GM12874 (cell line): ENCODE measurements at regions not wholly inside any gene's neighbourhood (a gene's known extent, or its start where the extent isn't known, plus 50 kb on each side); places are given as distances from the start of the nearest gene placed in this dataset.

ENCODE experiments used
- CTCF ChIP-seq: IDR thresholded peaks from 2 replicates; pipeline ENCODE4 v1.5.1; 2011; ENCODE audit warnings: low read depth, mild to moderate bottlenecking, control low read depth, low read length, moderate library complexity; ENCODE audit not compliant: insufficient read depth

GRCh38 chr3:34056181-34056910 lies 257.9 kb downstream of the PDCD6IP start:
- no peak for TF ChIP-seq CTCF

GRCh38 chr3:34056951-34057390 lies 258.5 kb downstream of the PDCD6IP start:
- TF ChIP-seq CTCF: no peak

GRCh38 chr3:34065901-34066300 lies 267.5 kb downstream of the PDCD6IP start:
- no peak for TF ChIP-seq CTCF

GRCh38 chr3:34066328-34066727 lies 267.9 kb downstream of the PDCD6IP start:
- TF ChIP-seq CTCF: no peak

- TF ChIP-seq CTCF: no peak
Measured at GRCh38 chr3:34066999-34067398, 268.6 kb downstream of the PDCD6IP start.

GRCh38 chr3:34067536-34068051 lies 269.2 kb downstream of the PDCD6IP start:
- TF ChIP-seq CTCF: no peak

GRCh38 chr3:34068505-34068904 lies 270.1 kb downstream of the PDCD6IP start:
- TF ChIP-seq CTCF: no peak
